Erythroblast (primary cell): ENCODE measurements at regions not wholly inside any gene's neighbourhood (a gene's known extent, or its start where the extent isn't known, plus 50 kb on each side); places are given as distances from the start of the nearest gene placed in this dataset.

ENCODE experiments used
- GATA1 ChIP-seq: IDR thresholded peaks from 2 replicates; pipeline ENCODE4 v1.6.1; 2011; ENCODE audit warnings: low read depth, mild to moderate bottlenecking, control low read depth, low read length, moderate library complexity
- POLR2A ChIP-seq: IDR thresholded peaks from 2 replicates; pipeline ENCODE4 v1.6.1; 2011; ENCODE audit warnings: mild to moderate bottlenecking, low read length

GRCh38 chr2:181146171-181146570 lies 165.8 kb downstream of the UBE2E3 start:
- no peak for TF ChIP-seq GATA1
- no peak for TF ChIP-seq POLR2A
